Neural crest cell (in vitro differentiated cells): ENCODE measurements at regions not wholly inside any gene's neighbourhood (a gene's known extent, or its start where the extent isn't known, plus 50 kb on each side); places are given as distances from the start of the nearest gene placed in this dataset.

ENCODE experiments used
- DNase-seq: peaks from one replicate; pipeline ENCODE4 v3.0.0; 2021; ENCODE audit warnings: low read depth, mixed read lengths, low spot score
- H3K27ac Mint-ChIP-seq: one replicate; pipeline ENCODE4 v1.8.0; 2021; ENCODE audit warnings: mild to moderate bottlenecking, mixed read lengths; ENCODE audit not compliant: unreplicated experiment
- H3K27me3 Mint-ChIP-seq: 2 replicates; pipeline ENCODE4 v1.8.0; 2021; ENCODE audit warnings: low read depth, mild to moderate bottlenecking, mixed read lengths
- H3K36me3 Mint-ChIP-seq: 2 replicates; pipeline ENCODE4 v1.8.0; 2021; ENCODE audit warnings: low read depth, mild to moderate bottlenecking, mixed read lengths
- H3K4me1 Mint-ChIP-seq: 2 replicates; pipeline ENCODE4 v1.8.0; 2021; ENCODE audit warnings: mixed read lengths
- H3K4me3 Mint-ChIP-seq: one replicate; pipeline ENCODE4 v1.8.0; 2021; ENCODE audit warnings: mild to moderate bottlenecking, mixed read lengths
- H3K9me3 Mint-ChIP-seq: 2 replicates; pipeline ENCODE4 v1.8.0; 2021; ENCODE audit warnings: mixed read lengths
- TF ChIP-seq, protein P1 (sequence below): fragments of 200-600 bp; sonication (generic); conservative IDR thresholded peaks from 2 replicates; pipeline ENCODE4 v1.5.0; 2021; ENCODE audit warnings: antibody characterized with exemption, mild to moderate bottlenecking

GRCh38 chr12:127414186-127414585 is 852.8 kb upstream of the TMEM132C start:
- H3K36me3 Mint-ChIP-seq: no peaks in the 10 kb centered on the region
- TF ChIP-seq, protein P1, sequence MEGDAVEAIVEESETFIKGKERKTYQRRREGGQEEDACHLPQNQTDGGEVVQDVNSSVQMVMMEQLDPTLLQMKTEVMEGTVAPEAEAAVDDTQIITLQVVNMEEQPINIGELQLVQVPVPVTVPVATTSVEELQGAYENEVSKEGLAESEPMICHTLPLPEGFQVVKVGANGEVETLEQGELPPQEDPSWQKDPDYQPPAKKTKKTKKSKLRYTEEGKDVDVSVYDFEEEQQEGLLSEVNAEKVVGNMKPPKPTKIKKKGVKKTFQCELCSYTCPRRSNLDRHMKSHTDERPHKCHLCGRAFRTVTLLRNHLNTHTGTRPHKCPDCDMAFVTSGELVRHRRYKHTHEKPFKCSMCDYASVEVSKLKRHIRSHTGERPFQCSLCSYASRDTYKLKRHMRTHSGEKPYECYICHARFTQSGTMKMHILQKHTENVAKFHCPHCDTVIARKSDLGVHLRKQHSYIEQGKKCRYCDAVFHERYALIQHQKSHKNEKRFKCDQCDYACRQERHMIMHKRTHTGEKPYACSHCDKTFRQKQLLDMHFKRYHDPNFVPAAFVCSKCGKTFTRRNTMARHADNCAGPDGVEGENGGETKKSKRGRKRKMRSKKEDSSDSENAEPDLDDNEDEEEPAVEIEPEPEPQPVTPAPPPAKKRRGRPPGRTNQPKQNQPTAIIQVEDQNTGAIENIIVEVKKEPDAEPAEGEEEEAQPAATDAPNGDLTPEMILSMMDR: no peak
- peaks cover 5% of the 10 kb centered on the region for H3K27me3 Mint-ChIP-seq
- H3K9me3 Mint-ChIP-seq: peaks cover 7% of the 10 kb centered on the region
- H3K4me3 Mint-ChIP-seq: no peak overlapping the region
- H3K4me1 Mint-ChIP-seq: no peaks in the 10 kb centered on the region
- DNase-seq: no peak
- no peak overlapping the region for H3K27ac Mint-ChIP-seq

GRCh38 chr12:127414636-127415035 is 852.3 kb upstream of the TMEM132C start:
- TF ChIP-seq, protein P1: no peak
- Mint-ChIP-seq H3K4me3 (no peak overlapping the region), H3K4me1 (no peaks in the 10 kb centered on the region), H3K36me3 (no peaks in the 10 kb centered on the region), H3K9me3 (peaks cover 7% of the 10 kb centered on the region), H3K27me3 (peaks cover 5% of the 10 kb centered on the region), H3K27ac (no peak overlapping the region)
- DNase-seq: no peak

DNA sequence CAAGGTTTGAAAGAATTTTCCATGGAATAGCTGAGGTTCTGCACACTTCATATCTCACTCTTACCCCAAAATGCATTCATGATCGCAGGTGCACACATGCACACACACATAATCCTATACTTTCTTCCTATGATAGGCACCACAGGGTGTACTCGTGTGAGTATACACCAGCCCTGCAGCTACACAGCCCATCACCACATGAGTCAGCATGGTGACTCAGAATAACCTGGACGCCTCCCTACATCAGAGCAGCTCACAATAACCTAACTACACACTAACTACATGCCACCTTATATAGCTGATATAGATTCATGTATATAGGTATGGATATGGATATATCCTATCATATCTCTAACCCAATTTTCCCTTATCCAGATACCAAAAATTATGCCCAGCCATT is 850.2 kb upstream of the TMEM132C start:
- H3K4me1 Mint-ChIP-seq: no peaks in the 10 kb centered on the region
- peaks cover 7% of the 10 kb centered on the region for H3K9me3 Mint-ChIP-seq
- peaks cover 5% of the 10 kb centered on the region for H3K27me3 Mint-ChIP-seq
- no peak overlapping the region for H3K27ac Mint-ChIP-seq
- H3K4me3 Mint-ChIP-seq: no peak overlapping the region
- no peaks in the 10 kb centered on the region for H3K36me3 Mint-ChIP-seq
- TF ChIP-seq, protein P1: no peak
- no peak for DNase-seq

DNA sequence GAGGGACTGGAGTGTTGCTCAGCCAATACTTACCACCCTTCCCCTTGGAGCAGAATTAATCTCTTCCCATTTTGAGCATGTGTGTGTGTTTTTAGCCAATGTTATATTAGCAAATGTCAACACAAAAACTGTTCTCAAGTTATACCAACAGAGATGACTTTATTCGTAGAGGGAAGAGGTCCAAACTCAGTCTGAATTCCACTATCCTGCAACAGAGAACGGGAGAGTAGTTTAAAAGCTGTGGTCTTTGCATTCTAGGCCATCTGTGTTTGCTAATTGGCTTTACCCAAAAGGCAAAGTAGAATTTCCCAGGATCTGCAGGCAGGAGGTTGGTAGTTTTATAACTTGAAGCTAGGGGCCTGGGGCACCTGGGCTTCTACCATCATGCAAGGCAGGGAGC is 847.9 kb upstream of the TMEM132C start:
- TF ChIP-seq, protein P1: no peak
- peaks cover 5% of the 10 kb centered on the region for H3K27me3 Mint-ChIP-seq
- no peak overlapping the region for H3K27ac Mint-ChIP-seq
- H3K9me3 Mint-ChIP-seq: peaks cover 7% of the 10 kb centered on the region
- no peaks in the 10 kb centered on the region for H3K4me1 Mint-ChIP-seq
- no peaks in the 10 kb centered on the region for H3K36me3 Mint-ChIP-seq
- no peak overlapping the region for H3K4me3 Mint-ChIP-seq
- no peak for DNase-seq

- Mint-ChIP-seq H3K27ac (no peak overlapping the region), H3K27me3 (peaks cover 2% of the 10 kb centered on the region), H3K4me3 (no peak overlapping the region), H3K4me1 (no peaks in the 10 kb centered on the region), H3K36me3 (no peaks in the 10 kb centered on the region), H3K9me3 (peaks cover 7% of the 10 kb centered on the region)
- TF ChIP-seq, protein P1: no peak
- no peak for DNase-seq
Measured at GRCh38 chr12:127421614-127422013, 845.4 kb upstream of the TMEM132C start.
